GM18861 (cell line): ENCODE measurements at regions not wholly inside any gene's neighbourhood (a gene's known extent, or its start where the extent isn't known, plus 50 kb on each side); places are given as distances from the start of the nearest gene placed in this dataset.

ENCODE experiments used
- ATAC-seq: cut with Tn5 transposase; IDR thresholded peaks from one replicate; pipeline ENCODE4 v1.9.1; 2021; ENCODE audit not compliant: unreplicated experiment

GRCh38 chr5:15266229-15266628 lies 233.8 kb upstream of the FBXL7 start:
- no peak for ATAC-seq

GRCh38 chr5:15263942-15264341 lies 236.0 kb upstream of the FBXL7 start:
- ATAC-seq, result no peak

GRCh38 chr5:15263406-15263805 lies 236.6 kb upstream of the FBXL7 start:
- no peak for ATAC-seq

GRCh38 chr5:15261269-15261995 lies 238.5 kb upstream of the FBXL7 start:
- no peak for ATAC-seq

GRCh38 chr5:15260356-15261268 lies 239.4 kb upstream of the FBXL7 start:
- no peak for ATAC-seq

- no peak for ATAC-seq
Observed at GRCh38 chr5:15256485-15256884, 243.5 kb upstream of the FBXL7 start.

- ATAC-seq, result no peak
Observed at GRCh38 chr5:15255576-15255975, 244.4 kb upstream of the FBXL7 start.

- ATAC-seq, result no peak
Observed at GRCh38 chr5:15254607-15255006, 245.4 kb upstream of the FBXL7 start.

- ATAC-seq, result no peak
Observed at GRCh38 chr5:15252331-15252730, 247.6 kb upstream of the FBXL7 start.

GRCh38 chr5:15249152-15249551 lies 250.8 kb upstream of the FBXL7 start:
- peak; percentile 14 for ATAC-seq

GRCh38 chr5:15248731-15249130 lies 251.2 kb upstream of the FBXL7 start:
- ATAC-seq, result peak; percentile 56

GRCh38 chr5:15245913-15246312 lies 254.1 kb upstream of the FBXL7 start:
- ATAC-seq, result no peak

- no peak for ATAC-seq
Observed at GRCh38 chr5:15243301-15244020, 256.5 kb upstream of the FBXL7 start.

GRCh38 chr5:15241216-15241821 lies 258.7 kb upstream of the FBXL7 start:
- ATAC-seq, result no peak

- ATAC-seq, result no peak
Observed at GRCh38 chr5:15238006-15238405, 262.0 kb upstream of the FBXL7 start.

- no peak for ATAC-seq
Observed at GRCh38 chr5:15236911-15237508, 263.0 kb upstream of the FBXL7 start.

- ATAC-seq, result no peak
Observed at GRCh38 chr5:15234911-15235310, 265.1 kb upstream of the FBXL7 start.

- no peak for ATAC-seq
Observed at GRCh38 chr5:15234366-15234765, 265.6 kb upstream of the FBXL7 start.

- no peak for ATAC-seq
Observed at GRCh38 chr5:15233566-15233965, 266.4 kb upstream of the FBXL7 start.

- no peak for ATAC-seq
Observed at GRCh38 chr5:15222156-15222555, 277.8 kb upstream of the FBXL7 start.
